Thymus (tissue), 11 donors: ENCODE measurements at regions not wholly inside any gene's neighbourhood (a gene's known extent, or its start where the extent isn't known, plus 50 kb on each side); places are given as distances from the start of the nearest gene placed in this dataset.
"Not testable (repeated sequence)": the region's sequence is repeated elsewhere in the genome, so short reads cannot be mapped to it uniquely, and the experiment has no call there.

Experiments
- DNase-seq, 9 donors: peaks; one replicate each; pipeline ENCODE4 v3.0.0-alpha.2; 2013; ENCODE audit warnings: low spot score in 9 of 9, low read depth in 6 of 9, missing footprints in 1 of 9
- H3K27ac ChIP-seq, 2 donors: one replicate each; pipeline ENCODE4 v1.5.1; 2013; ENCODE audit warnings: control low read depth in 1 of 2, low read depth in 1 of 2, low read length in 1 of 2, mild to moderate bottlenecking in 1 of 2, moderate library complexity in 1 of 2
- H3K27me3 ChIP-seq, 2 donors: one replicate each; pipeline ENCODE4 v1.5.1; 2013; ENCODE audit warnings: low read length in 1 of 2; ENCODE audit not compliant: control insufficient read depth in 2 of 2, insufficient read depth in 1 of 2
- H3K36me3 ChIP-seq, 2 donors: one replicate each; pipeline ENCODE4 v1.5.1; 2013; ENCODE audit warnings: low read length in 1 of 2, mild to moderate bottlenecking in 1 of 2, moderate library complexity in 1 of 2; ENCODE audit not compliant: control insufficient read depth in 2 of 2, insufficient read depth in 2 of 2
- H3K4me1 ChIP-seq, 2 donors: one replicate each; pipeline ENCODE4 v1.5.1; 2013; ENCODE audit warnings: low read length in 2 of 2; ENCODE audit not compliant: control insufficient read depth in 2 of 2, insufficient read depth in 2 of 2
- H3K4me3 ChIP-seq, 2 donors: one replicate each; pipeline ENCODE4 v1.5.1; 2013; ENCODE audit warnings: low read length in 2 of 2, control low read depth in 1 of 2, mild to moderate bottlenecking in 1 of 2
- H3K9me3 ChIP-seq, 2 donors: one replicate each; pipeline ENCODE4 v1.5.1; 2013; ENCODE audit warnings: low read length in 1 of 2, mild to moderate bottlenecking in 1 of 2; ENCODE audit not compliant: control insufficient read depth in 2 of 2, insufficient read depth in 1 of 2
- WGBS: extraction: QIAGEN DNeasy Blood & Tissue Kit; methylation state at CpG from one replicate; pipeline ENCODE4 v1.1.7; 2013; 5-methylcytosine and 5-hydroxymethylcytosine counted together
- donor health status: healthy.

- WGBS = 97% methylated on average over 2 of the region's 2 CpGs
- H3K36me3 ChIP-seq = no peaks in the 10 kb centered on the region
- H3K27ac ChIP-seq = no peak overlapping the region
- H3K9me3 ChIP-seq = peaks cover 0 to 2% of the 10 kb centered on the region in 2 donors
- no peaks in the 10 kb centered on the region for H3K4me1 ChIP-seq
- no peak for DNase-seq
- no peak overlapping the region for H3K4me3 ChIP-seq
- no peaks in the 10 kb centered on the region for H3K27me3 ChIP-seq
Observed at GRCh38 chr10:36533316-36533715, 592.1 kb upstream of the ANKRD30A start.

DNA sequence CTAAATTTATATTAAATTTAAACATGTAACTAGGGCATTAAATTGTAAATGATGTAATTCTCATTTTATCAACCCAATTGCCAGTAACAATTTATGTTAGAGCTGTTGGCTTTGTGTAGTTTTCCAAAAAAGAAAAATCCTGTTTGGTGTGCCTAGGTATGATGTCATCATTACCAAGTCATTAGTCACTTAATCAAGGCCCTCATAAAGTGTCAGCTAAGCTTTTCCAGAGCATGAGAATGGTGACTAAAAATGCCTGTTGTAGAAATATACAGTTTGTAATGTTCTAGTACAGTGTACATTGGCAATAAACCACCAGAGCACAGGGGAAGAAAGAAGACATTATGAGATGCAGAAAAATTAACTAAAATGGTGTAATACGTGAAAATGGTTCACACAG is 593.8 kb upstream of the ANKRD30A start:
- no peaks in the 10 kb centered on the region for H3K27me3 ChIP-seq
- WGBS = 87% methylated on average over 1 of the region's 1 CpG
- no peak overlapping the region for H3K27ac ChIP-seq
- no peak overlapping the region for H3K4me3 ChIP-seq
- DNase-seq = no peak
- H3K9me3 ChIP-seq = peaks cover 0 to 2% of the 10 kb centered on the region in 2 donors
- no peaks in the 10 kb centered on the region for H3K4me1 ChIP-seq
- H3K36me3 ChIP-seq = no peaks in the 10 kb centered on the region

DNA sequence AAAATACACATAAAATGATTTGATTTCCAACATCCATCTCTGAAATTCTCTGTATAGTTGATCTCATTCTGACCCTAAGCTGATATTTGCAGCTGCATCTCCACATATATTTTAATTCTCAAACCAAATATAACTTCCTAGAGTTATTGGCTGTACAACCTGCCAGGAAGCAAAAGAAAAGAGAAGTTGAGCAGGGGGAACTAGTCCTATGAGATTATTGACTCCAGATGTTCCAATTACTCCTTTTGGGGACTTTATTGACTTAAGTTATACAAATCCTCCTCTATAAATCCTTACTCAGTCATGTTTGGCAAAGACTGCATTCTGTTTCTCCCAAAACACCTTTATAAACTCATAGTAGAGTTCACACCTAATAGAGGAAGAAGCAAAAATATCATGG is 599.4 kb upstream of the ANKRD30A start:
- Histone ChIP-seq H3K36me3 (no peaks in the 10 kb centered on the region), H3K27me3 (no peaks in the 10 kb centered on the region), H3K4me3 (no peak overlapping the region), H3K4me1 (no peaks in the 10 kb centered on the region), H3K27ac (no peak overlapping the region), H3K9me3 (peaks cover 0 to 2% of the 10 kb centered on the region in 2 donors)
- DNase-seq = no peak

GRCh38 chr10:36524126-36524525 is 601.3 kb upstream of the ANKRD30A start:
- H3K9me3 ChIP-seq, H3K27me3 ChIP-seq, DNase-seq, H3K27ac ChIP-seq, H3K4me3 ChIP-seq, H3K4me1 ChIP-seq, H3K36me3 ChIP-seq: not testable (repeated sequence)
- WGBS = 98% methylated on average over 21 of the region's 21 CpGs

GRCh38 chr10:36519909-36520308 is 605.5 kb upstream of the ANKRD30A start:
- Histone ChIP-seq H3K9me3 (no peaks in the 10 kb centered on the region), H3K4me3 (no peak overlapping the region), H3K4me1 (no peaks in the 10 kb centered on the region), H3K36me3 (no peaks in the 10 kb centered on the region), H3K27me3 (no peaks in the 10 kb centered on the region), H3K27ac (no peak overlapping the region)
- WGBS = 92% methylated on average over 1 of the region's 1 CpG
- DNase-seq = no peak

- H3K27ac ChIP-seq = no peak overlapping the region
Observed at GRCh38 chr10:36516281-36516680, 609.1 kb upstream of the ANKRD30A start.

GRCh38 chr10:36515319-36515718 is 610.1 kb upstream of the ANKRD30A start:
- DNase-seq = no peak
- H3K4me1 ChIP-seq = no peaks in the 10 kb centered on the region

More at GRCh38 chr10:36516281-36516680, 609.1 kb upstream of the ANKRD30A start:
- Histone ChIP-seq H3K27me3 (no peaks in the 10 kb centered on the region), H3K9me3 (peaks cover 0 to 1% of the 10 kb centered on the region in 2 donors), H3K36me3 (no peaks in the 10 kb centered on the region), H3K4me1 (no peaks in the 10 kb centered on the region), H3K4me3 (no peak overlapping the region)
- DNase-seq = no peak

GRCh38 chr10:36507715-36508114 is 617.7 kb upstream of the ANKRD30A start:
- Histone ChIP-seq H3K27me3 (no peaks in the 10 kb centered on the region), H3K9me3 (peaks cover 0 to 1% of the 10 kb centered on the region in 2 donors), H3K27ac (no peak overlapping the region), H3K4me3 (no peak overlapping the region), H3K36me3 (no peaks in the 10 kb centered on the region), H3K4me1 (no peaks in the 10 kb centered on the region)
- WGBS = 63% methylated on average over 3 of the region's 3 CpGs
- no peak for DNase-seq

More at GRCh38 chr10:36515319-36515718, 610.1 kb upstream of the ANKRD30A start:
- Histone ChIP-seq H3K9me3 (peaks cover 0 to 1% of the 10 kb centered on the region in 2 donors), H3K27ac (no peak overlapping the region), H3K36me3 (no peaks in the 10 kb centered on the region), H3K27me3 (no peaks in the 10 kb centered on the region), H3K4me3 (no peak overlapping the region)
- 88% methylated on average over 2 of the region's 2 CpGs for WGBS

- DNase-seq = no peak
- Histone ChIP-seq H3K4me3 (no peak overlapping the region), H3K4me1 (no peaks in the 10 kb centered on the region), H3K9me3 (peaks cover 0 to 1% of the 10 kb centered on the region in 2 donors), H3K27me3 (no peaks in the 10 kb centered on the region), H3K27ac (no peak overlapping the region), H3K36me3 (no peaks in the 10 kb centered on the region)
- 92% methylated on average over 5 of the region's 5 CpGs for WGBS
Observed at GRCh38 chr10:36506697-36507496, 618.5 kb upstream of the ANKRD30A start.
